HCT116 (cell line): ENCODE measurements at regions not wholly inside any gene's neighbourhood (a gene's known extent, or its start where the extent isn't known, plus 50 kb on each side); places are given as distances from the start of the nearest gene placed in this dataset.

Experiments used
- CEBPB ChIP-seq: IDR thresholded peaks from 2 replicates; pipeline ENCODE4 v1.6.1; 2012; ENCODE audit warnings: low read depth
- EZH2 ChIP-seq: fragments of 200-600 bp; sonication (generic); IDR thresholded peaks from 2 replicates; pipeline ENCODE4 v1.6.1; 2017; ENCODE audit warnings: antibody characterized with exemption, mixed run types
- POLR2A ChIP-seq: IDR thresholded peaks from 2 replicates; pipeline ENCODE4 v1.7.0; 2011; ENCODE audit warnings: borderline replicate concordance; ENCODE audit not compliant: insufficient read depth, insufficient read length; ENCODE audit errors: extremely low read depth
- SIN3A ChIP-seq: IDR thresholded peaks from 2 replicates; pipeline ENCODE4 v1.6.1; 2012; ENCODE audit warnings: low read depth
- YY1 ChIP-seq: IDR thresholded peaks from 2 replicates; pipeline ENCODE4 v1.6.1; 2011; ENCODE audit warnings: low read length, low read depth, moderate library complexity, mild to moderate bottlenecking; ENCODE audit not compliant: insufficient replicate concordance; ENCODE audit errors: extremely low read depth
- TF ChIP-seq, protein P1 (sequence below), 3 experiments: fragments of 200-600 bp in 1 of 3; sonication (generic) in 1 of 3; IDR thresholded peaks in 2 of 3; conservative IDR thresholded peaks in 1 of 3; 2 replicates each; pipeline ENCODE4 v1.5.1; 2012 to 2017; ENCODE audit warnings: low read depth in 2 of 3, low read length in 2 of 3, antibody characterized with exemption in 1 of 3, borderline replicate concordance in 1 of 3, control low read depth in 1 of 3, mild to moderate bottlenecking in 1 of 3, mixed read lengths in 1 of 3, mixed run types in 1 of 3, moderate library complexity in 1 of 3; ENCODE audit not compliant: insufficient read depth in 1 of 3
- TF ChIP-seq, protein P2 (sequence below): IDR thresholded peaks from 2 replicates; pipeline ENCODE4 v1.6.1; 2012
- TF ChIP-seq, protein P3 (sequence below): IDR thresholded peaks from 2 replicates; pipeline ENCODE4 v1.6.1; 2012; ENCODE audit warnings: low read depth

DNA sequence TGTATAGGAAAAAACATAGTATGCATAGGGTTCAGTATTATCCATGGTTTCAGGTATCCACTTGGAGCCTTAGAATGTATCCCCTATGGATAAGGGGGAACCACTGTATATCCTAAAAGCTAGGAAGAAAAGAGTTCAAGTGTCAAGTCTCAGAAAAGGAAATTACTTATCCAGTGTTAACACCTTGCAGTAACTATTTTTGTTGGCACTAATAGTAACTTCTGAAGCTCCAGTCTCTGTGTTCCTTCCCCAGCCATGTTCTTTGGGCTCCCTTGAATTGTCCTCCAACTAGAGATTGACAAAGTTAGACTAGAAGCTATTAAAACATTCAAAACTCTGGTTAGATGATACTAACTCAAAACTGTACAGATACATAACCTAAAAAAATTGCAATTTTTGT is 370.8 kb downstream of the NFIB start:
- TF ChIP-seq EZH2 (no peak), POLR2A (no peak), YY1 (no peak), SIN3A (no peak), CEBPB (no peak)
- TF ChIP-seq, protein P1, sequence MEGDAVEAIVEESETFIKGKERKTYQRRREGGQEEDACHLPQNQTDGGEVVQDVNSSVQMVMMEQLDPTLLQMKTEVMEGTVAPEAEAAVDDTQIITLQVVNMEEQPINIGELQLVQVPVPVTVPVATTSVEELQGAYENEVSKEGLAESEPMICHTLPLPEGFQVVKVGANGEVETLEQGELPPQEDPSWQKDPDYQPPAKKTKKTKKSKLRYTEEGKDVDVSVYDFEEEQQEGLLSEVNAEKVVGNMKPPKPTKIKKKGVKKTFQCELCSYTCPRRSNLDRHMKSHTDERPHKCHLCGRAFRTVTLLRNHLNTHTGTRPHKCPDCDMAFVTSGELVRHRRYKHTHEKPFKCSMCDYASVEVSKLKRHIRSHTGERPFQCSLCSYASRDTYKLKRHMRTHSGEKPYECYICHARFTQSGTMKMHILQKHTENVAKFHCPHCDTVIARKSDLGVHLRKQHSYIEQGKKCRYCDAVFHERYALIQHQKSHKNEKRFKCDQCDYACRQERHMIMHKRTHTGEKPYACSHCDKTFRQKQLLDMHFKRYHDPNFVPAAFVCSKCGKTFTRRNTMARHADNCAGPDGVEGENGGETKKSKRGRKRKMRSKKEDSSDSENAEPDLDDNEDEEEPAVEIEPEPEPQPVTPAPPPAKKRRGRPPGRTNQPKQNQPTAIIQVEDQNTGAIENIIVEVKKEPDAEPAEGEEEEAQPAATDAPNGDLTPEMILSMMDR (IDR thresholded peaks at IDR 0.05 in 2 of 3, conservative IDR thresholded peaks at IDR 0.05 in 1 of 3; ENCODE audit: borderline replicate concordance in 1 of 3, insufficient read depth in 1 of 3, low read depth in 2 of 3, low read length in 2 of 3) = no peak
- TF ChIP-seq, protein P2, sequence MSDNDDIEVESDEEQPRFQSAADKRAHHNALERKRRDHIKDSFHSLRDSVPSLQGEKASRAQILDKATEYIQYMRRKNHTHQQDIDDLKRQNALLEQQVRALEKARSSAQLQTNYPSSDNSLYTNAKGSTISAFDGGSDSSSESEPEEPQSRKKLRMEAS = no peak
- TF ChIP-seq, protein P3, sequence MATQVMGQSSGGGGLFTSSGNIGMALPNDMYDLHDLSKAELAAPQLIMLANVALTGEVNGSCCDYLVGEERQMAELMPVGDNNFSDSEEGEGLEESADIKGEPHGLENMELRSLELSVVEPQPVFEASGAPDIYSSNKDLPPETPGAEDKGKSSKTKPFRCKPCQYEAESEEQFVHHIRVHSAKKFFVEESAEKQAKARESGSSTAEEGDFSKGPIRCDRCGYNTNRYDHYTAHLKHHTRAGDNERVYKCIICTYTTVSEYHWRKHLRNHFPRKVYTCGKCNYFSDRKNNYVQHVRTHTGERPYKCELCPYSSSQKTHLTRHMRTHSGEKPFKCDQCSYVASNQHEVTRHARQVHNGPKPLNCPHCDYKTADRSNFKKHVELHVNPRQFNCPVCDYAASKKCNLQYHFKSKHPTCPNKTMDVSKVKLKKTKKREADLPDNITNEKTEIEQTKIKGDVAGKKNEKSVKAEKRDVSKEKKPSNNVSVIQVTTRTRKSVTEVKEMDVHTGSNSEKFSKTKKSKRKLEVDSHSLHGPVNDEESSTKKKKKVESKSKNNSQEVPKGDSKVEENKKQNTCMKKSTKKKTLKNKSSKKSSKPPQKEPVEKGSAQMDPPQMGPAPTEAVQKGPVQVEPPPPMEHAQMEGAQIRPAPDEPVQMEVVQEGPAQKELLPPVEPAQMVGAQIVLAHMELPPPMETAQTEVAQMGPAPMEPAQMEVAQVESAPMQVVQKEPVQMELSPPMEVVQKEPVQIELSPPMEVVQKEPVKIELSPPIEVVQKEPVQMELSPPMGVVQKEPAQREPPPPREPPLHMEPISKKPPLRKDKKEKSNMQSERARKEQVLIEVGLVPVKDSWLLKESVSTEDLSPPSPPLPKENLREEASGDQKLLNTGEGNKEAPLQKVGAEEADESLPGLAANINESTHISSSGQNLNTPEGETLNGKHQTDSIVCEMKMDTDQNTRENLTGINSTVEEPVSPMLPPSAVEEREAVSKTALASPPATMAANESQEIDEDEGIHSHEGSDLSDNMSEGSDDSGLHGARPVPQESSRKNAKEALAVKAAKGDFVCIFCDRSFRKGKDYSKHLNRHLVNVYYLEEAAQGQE = no peak
